ENCODE measurements at regions not wholly inside any gene's neighbourhood (a gene's known extent, or its start where the extent isn't known, plus 50 kb on each side); places are given as distances from the start of the nearest gene placed in this dataset.

GRCh38 chr1:36721261-36721660 lies 238.5 kb upstream of the CSF3R start:
- no peak for TF ChIP-seq CTCF (IDR thresholded peaks at IDR 0.05; ENCODE audit: low read depth, low read length)
- no peak overlapping the region for H3K4me3 ChIP-seq (ENCODE audit: low read depth, low read length)

GRCh38 chr1:36717431-36717830 lies 234.7 kb upstream of the CSF3R start:
- TF ChIP-seq CTCF (IDR thresholded peaks at IDR 0.05; ENCODE audit: low read depth, low read length), result no peak
- H3K4me3 ChIP-seq (ENCODE audit: low read depth, low read length), result no peak overlapping the region

GRCh38 chr1:36715797-36716196 lies 233.1 kb upstream of the CSF3R start:
- H3K4me3 ChIP-seq (ENCODE audit: low read depth, low read length), result no peak overlapping the region
- TF ChIP-seq CTCF (IDR thresholded peaks at IDR 0.05; ENCODE audit: low read depth, low read length), result no peak

- TF ChIP-seq CTCF (IDR thresholded peaks at IDR 0.05; ENCODE audit: low read depth, low read length), result no peak
- H3K4me3 ChIP-seq (ENCODE audit: low read depth, low read length), result no peak overlapping the region
These were observed 231.6 kb upstream of the CSF3R start for GRCh38 chr1:36714301-36714700.

GRCh38 chr1:36711480-36711879 lies 228.8 kb upstream of the CSF3R start:
- no peak for TF ChIP-seq CTCF (IDR thresholded peaks at IDR 0.05; ENCODE audit: low read depth, low read length)
- no peak overlapping the region for H3K4me3 ChIP-seq (ENCODE audit: low read depth, low read length)

GRCh38 chr1:36710951-36711350 lies 228.2 kb upstream of the CSF3R start:
- no peak for TF ChIP-seq CTCF (IDR thresholded peaks at IDR 0.05; ENCODE audit: low read depth, low read length)
- H3K4me3 ChIP-seq (ENCODE audit: low read depth, low read length), result no peak overlapping the region

- TF ChIP-seq CTCF (IDR thresholded peaks at IDR 0.05; ENCODE audit: low read depth, low read length), result no peak
- no peak overlapping the region for H3K4me3 ChIP-seq (ENCODE audit: low read depth, low read length)
These were observed 227.3 kb upstream of the CSF3R start for GRCh38 chr1:36709869-36710481.
